SJCRH30 (cell line): ENCODE measurements at regions not wholly inside any gene's neighbourhood (a gene's known extent, or its start where the extent isn't known, plus 50 kb on each side); places are given as distances from the start of the nearest gene placed in this dataset.

Source experiments
- DNase-seq, 2 experiments: peaks; one replicate each; pipeline ENCODE4 v3.0.0-alpha.2; 2015 to 2020
- H3K27ac ChIP-seq: fragments of 250-450 bp; sonication (Bioruptor Pico); 2 replicates; pipeline ENCODE4 v1.5.1; 2020; ENCODE audit warnings: mild to moderate bottlenecking, moderate library complexity
- H3K27me3 ChIP-seq: fragments of 250-450 bp; sonication (Bioruptor Pico); 2 replicates; pipeline ENCODE4 v1.5.1; 2020; ENCODE audit warnings: mild to moderate bottlenecking, moderate library complexity
- H3K36me3 ChIP-seq: fragments of 250-450 bp; sonication (Bioruptor Pico); 2 replicates; pipeline ENCODE4 v1.5.1; 2020; ENCODE audit warnings: mild to moderate bottlenecking, moderate library complexity
- H3K4me1 ChIP-seq: fragments of 250-450 bp; sonication (Bioruptor Pico); 2 replicates; pipeline ENCODE4 v1.5.1; 2020; ENCODE audit warnings: mild to moderate bottlenecking, moderate library complexity
- H3K4me3 ChIP-seq: fragments of 250-450 bp; sonication (Bioruptor Pico); 2 replicates; pipeline ENCODE4 v1.5.1; 2020; ENCODE audit warnings: mild to moderate bottlenecking, moderate library complexity
- H3K9me3 ChIP-seq: fragments of 250-450 bp; sonication (Bioruptor Pico); replicated peaks from 2 replicates; pipeline ENCODE4 v1.5.1; 2020; ENCODE audit warnings: mild to moderate bottlenecking, moderate library complexity

GRCh38 chr7:96638669-96639068, 71.0 kb downstream of the SEM1 start:
- Histone ChIP-seq H3K4me1 (no peaks in the 10 kb centered on the region), H3K27me3 (no peaks in the 10 kb centered on the region), H3K36me3 (no peaks in the 10 kb centered on the region), H3K9me3 (no peaks in the 10 kb centered on the region), H3K27ac (no peak overlapping the region), H3K4me3 (no peak overlapping the region)
- DNase-seq, result no peak

- Histone ChIP-seq H3K36me3 (no peaks in the 10 kb centered on the region), H3K27ac (no peak overlapping the region), H3K4me1 (no peaks in the 10 kb centered on the region), H3K4me3 (no peak overlapping the region), H3K9me3 (no peaks in the 10 kb centered on the region), H3K27me3 (no peaks in the 10 kb centered on the region)
- no peak for DNase-seq
These were observed 72.1 kb downstream of the SEM1 start for GRCh38 chr7:96637522-96637921.

- no peak for DNase-seq
These were observed 72.7 kb downstream of the SEM1 start for GRCh38 chr7:96636979-96637378.

DNA sequence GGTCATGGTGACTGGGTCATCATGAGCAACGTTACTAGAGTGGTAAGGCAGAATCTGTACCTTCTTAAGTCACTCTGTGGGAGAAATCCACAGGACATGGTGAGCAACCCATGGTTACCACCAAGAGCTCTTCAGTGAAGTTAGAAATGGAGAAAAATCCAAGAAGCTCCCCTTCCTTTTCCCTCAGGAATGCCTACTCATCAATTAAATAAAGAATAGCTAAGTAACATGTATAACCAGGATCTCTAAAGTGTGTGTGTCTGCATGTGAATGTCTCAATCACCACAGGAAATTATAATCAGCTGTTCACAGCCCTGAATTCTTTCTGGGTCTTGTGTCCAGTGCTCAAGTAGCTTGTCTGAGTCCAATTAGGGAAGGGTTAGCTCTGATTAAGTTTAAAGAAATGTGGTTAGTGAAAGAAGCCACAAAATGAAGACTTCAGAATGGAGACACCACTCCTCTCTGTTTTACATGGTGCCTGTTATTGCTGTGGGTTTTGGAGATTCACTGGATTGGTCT, 73.2 kb downstream of the SEM1 start:
- Histone ChIP-seq H3K9me3 (no peaks in the 10 kb centered on the region), H3K36me3 (no peaks in the 10 kb centered on the region), H3K27ac (no peak overlapping the region), H3K4me1 (no peaks in the 10 kb centered on the region), H3K4me3 (no peak overlapping the region), H3K27me3 (no peaks in the 10 kb centered on the region)
- DNase-seq, result no peak

More at GRCh38 chr7:96636979-96637378, 72.7 kb downstream of the SEM1 start:
- H3K4me3 ChIP-seq, result no peak overlapping the region
- H3K36me3 ChIP-seq, result no peaks in the 10 kb centered on the region
- H3K4me1 ChIP-seq, result no peaks in the 10 kb centered on the region
- no peaks in the 10 kb centered on the region for H3K9me3 ChIP-seq
- H3K27ac ChIP-seq, result no peak overlapping the region
- no peaks in the 10 kb centered on the region for H3K27me3 ChIP-seq

DNA sequence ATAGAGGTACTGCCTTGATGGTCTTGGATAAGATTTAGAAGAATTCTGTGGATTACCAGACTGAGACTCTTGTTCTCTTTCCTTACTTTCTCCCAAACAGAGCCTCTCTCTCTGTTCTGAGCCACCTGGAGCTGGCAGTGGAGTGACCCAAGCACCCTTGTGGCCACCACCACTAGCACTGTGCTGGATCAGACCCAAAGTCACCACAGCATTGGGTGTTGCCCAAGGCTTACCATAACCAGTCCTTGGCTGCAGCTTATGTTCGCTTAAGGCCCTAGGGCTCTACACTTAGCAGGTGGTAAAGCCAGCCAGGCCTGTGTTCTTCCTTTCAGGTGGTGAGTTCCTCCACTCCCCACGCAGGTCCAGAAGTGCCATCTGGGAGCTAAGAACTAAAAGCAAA, 79.8 kb downstream of the SEM1 start:
- DNase-seq, result no peak
- Histone ChIP-seq H3K27ac (no peak overlapping the region), H3K4me3 (no peak overlapping the region), H3K36me3 (no peaks in the 10 kb centered on the region), H3K9me3 (no peaks in the 10 kb centered on the region), H3K4me1 (no peaks in the 10 kb centered on the region), H3K27me3 (no peaks in the 10 kb centered on the region)

DNA sequence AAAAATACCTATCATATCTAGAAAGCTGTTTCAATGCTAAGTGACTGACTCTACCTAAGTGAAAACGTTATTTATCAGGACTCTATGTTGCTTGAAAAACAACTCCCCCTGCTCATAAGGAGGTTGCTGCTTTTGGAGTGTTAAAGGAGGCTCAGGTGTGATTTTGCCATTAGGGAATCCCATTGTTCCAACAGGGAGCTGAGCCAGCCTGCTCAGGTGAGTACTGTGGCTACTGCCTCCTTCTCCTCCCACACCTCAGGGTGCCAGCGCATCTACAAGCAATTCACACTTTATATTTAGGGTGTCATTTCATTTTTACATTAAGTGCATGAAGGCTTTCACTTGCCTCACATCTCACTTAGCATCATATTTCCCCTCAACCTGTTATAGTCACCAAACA, 84.7 kb downstream of the SEM1 start:
- H3K27me3 ChIP-seq, result no peaks in the 10 kb centered on the region
- H3K27ac ChIP-seq, result no peak overlapping the region
- no peak for DNase-seq
- H3K9me3 ChIP-seq, result no peaks in the 10 kb centered on the region
- no peaks in the 10 kb centered on the region for H3K36me3 ChIP-seq
- H3K4me3 ChIP-seq, result no peak overlapping the region
- H3K4me1 ChIP-seq, result no peaks in the 10 kb centered on the region

GRCh38 chr7:96621932-96622331, 87.7 kb downstream of the SEM1 start:
- no peak for DNase-seq
- Histone ChIP-seq H3K4me1 (no peaks in the 10 kb centered on the region), H3K9me3 (no peaks in the 10 kb centered on the region), H3K27me3 (no peaks in the 10 kb centered on the region), H3K4me3 (no peak overlapping the region), H3K27ac (no peak overlapping the region), H3K36me3 (no peaks in the 10 kb centered on the region)

DNA sequence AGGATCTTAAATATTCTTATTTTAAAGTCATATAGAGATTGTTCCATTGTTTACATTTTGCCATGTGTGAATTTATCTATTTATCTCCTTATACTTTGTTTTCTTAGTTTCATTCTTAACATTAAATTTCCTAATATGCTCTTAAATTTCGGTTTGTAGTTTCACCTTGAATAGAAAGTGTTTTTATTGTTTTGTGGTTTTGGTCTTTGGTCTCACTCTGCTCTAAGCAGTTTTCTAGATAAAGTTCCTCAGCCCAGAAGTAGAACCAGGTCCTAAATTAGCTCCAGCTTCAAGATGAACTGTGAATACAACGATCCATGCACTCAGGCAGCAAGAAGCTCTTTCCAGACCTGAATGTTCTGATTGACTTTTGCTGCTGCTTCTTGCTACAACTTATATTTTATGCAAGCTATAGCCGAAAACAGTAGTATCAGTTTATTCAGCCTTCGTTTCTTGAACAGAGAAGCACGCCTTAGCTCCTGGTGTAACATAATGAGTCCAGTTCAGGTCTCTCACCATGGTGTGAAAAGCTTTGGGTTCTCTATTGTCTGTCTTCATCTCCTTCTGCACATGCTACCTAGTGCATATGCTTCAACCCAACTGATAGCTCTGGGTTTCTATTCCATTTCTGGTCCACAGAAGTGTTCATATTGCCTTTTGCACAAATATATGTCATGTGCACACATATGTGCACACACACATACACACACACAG, 95.3 kb downstream of the SEM1 start:
- H3K36me3 ChIP-seq, result no peaks in the 10 kb centered on the region
- H3K27ac ChIP-seq, result no peak overlapping the region
- no peak overlapping the region for H3K4me3 ChIP-seq
- H3K4me1 ChIP-seq, result no peaks in the 10 kb centered on the region
- H3K9me3 ChIP-seq, result no peaks in the 10 kb centered on the region
- no peaks in the 10 kb centered on the region for H3K27me3 ChIP-seq
- DNase-seq, result no peak

GRCh38 chr7:96612034-96612433, 97.6 kb downstream of the SEM1 start:
- Histone ChIP-seq H3K4me1 (no peaks in the 10 kb centered on the region), H3K36me3 (no peaks in the 10 kb centered on the region), H3K4me3 (no peak overlapping the region), H3K27ac (no peak overlapping the region), H3K27me3 (no peaks in the 10 kb centered on the region), H3K9me3 (no peaks in the 10 kb centered on the region)
- DNase-seq, result no peak

GRCh38 chr7:96605045-96605716, 104.5 kb downstream of the SEM1 start:
- no peaks in the 10 kb centered on the region for H3K27me3 ChIP-seq
- DNase-seq, result no peak
- no peaks in the 10 kb centered on the region for H3K36me3 ChIP-seq
- H3K27ac ChIP-seq, result no peak overlapping the region
- no peak overlapping the region for H3K4me3 ChIP-seq
- H3K9me3 ChIP-seq, result no peaks in the 10 kb centered on the region
- no peaks in the 10 kb centered on the region for H3K4me1 ChIP-seq

DNA sequence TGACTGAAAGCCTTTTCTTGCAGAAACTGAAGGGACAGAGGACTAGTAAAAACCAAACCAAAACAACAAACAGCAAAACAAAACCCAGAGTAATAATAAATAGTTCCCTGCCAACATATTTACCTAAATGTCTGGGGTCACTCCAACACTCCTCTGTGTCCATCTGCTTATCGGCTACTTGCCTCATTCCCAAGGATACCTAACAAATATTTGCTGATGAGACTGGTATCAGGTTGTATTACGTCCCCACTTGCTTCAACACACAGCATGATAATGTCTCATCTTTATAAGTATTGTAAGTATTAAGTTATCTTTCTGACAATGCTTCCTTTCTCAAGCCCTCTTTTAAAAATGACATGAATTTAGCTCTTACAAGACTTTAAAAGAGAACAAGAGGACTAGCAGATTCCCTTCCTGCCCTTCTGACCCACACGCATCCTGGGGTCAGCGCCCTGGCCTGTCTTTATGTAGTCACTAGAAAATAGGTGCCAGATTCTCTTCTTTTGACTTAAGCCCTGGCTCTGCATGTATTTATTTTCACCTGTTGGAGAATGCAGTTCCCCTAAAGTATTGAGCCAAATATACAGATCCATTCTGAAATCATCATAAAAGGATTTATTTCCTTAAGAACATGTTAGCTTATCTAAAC, 110.2 kb downstream of the SEM1 start:
- peaks cover 6% of the 10 kb centered on the region; the same call in 1 of the 2 replicates for H3K4me1 ChIP-seq
- H3K9me3 ChIP-seq, result no peaks in the 10 kb centered on the region
- H3K27ac ChIP-seq, result no peak overlapping the region
- no peak overlapping the region for H3K4me3 ChIP-seq
- DNase-seq, result no peak
- no peaks in the 10 kb centered on the region for H3K27me3 ChIP-seq
- no peaks in the 10 kb centered on the region for H3K36me3 ChIP-seq

DNA sequence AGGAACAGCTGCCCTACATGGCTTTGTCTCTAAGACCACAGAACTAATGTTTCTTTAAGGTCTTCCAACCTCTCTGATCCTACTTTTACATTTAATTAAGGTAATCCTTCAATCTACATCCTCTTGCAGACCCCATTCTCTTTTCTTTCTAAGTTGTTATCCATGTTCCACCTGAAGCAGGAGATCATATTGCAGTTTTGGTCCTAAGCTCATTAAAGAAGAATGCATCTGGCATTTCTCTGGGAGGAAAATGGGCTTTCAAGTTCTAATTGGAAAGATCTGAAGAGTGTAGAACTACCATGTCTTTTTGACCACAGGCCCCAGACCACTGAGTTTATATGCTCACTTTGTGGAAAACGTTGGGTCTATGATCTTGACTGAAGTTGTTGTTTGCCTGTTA, 111.2 kb downstream of the SEM1 start:
- no peak overlapping the region for H3K27ac ChIP-seq
- H3K4me3 ChIP-seq, result no peak overlapping the region
- no peaks in the 10 kb centered on the region for H3K36me3 ChIP-seq
- H3K4me1 ChIP-seq, result peaks cover 6% of the 10 kb centered on the region; the same call in 1 of the 2 replicates
- DNase-seq, result no peak
- no peaks in the 10 kb centered on the region for H3K9me3 ChIP-seq
- no peaks in the 10 kb centered on the region for H3K27me3 ChIP-seq

DNA sequence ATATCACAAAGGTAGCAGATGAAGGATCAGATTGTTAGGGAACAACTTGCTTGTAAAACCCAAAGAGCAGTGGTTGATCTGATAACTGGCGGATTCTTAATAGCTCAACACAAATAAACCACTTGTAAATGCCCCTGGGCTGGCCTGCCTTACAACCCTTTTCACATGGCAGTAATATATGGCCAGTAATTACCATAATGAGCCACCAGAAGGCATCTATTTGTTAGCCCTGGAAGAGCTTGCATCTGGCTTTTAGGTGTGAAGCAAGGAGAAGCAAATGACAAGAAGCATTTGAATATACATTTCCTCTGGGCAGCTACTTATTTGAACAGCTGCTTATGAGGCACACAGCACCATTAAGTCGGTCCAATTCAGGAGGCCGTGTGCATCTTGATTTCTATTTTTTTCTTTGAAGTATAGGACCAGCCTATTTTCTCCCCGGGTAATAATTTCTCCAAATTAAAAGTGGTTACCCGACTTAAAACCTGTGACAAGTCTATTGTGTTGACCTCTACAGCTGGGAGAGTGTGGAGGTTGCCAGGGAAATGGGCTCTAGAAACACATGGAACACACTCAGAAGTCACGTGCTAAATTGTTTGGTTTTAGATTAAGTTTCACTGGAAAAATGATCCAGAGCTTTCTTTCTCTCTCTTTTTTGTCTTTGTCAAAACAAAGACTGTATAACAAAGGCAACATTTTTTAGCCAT, 113.4 kb downstream of the SEM1 start:
- H3K4me1 ChIP-seq, result peaks cover 6% of the 10 kb centered on the region; the same call in 1 of the 2 replicates
- H3K4me3 ChIP-seq, result no peak overlapping the region
- H3K27me3 ChIP-seq, result no peaks in the 10 kb centered on the region
- H3K36me3 ChIP-seq, result no peaks in the 10 kb centered on the region
- no peaks in the 10 kb centered on the region for H3K9me3 ChIP-seq
- peak; percentile 15 to 40 for DNase-seq
- no peak overlapping the region for H3K27ac ChIP-seq

- H3K36me3 ChIP-seq, result no peaks in the 10 kb centered on the region
- no peak for DNase-seq
These were observed 117.6 kb downstream of the SEM1 start for GRCh38 chr7:96591900-96592676.

More at GRCh38 chr7:96591900-96592676, 117.6 kb downstream of the SEM1 start:
- H3K9me3 ChIP-seq, result no peaks in the 10 kb centered on the region
- no peak overlapping the region for H3K27ac ChIP-seq
- H3K4me3 ChIP-seq, result no peak overlapping the region
- H3K4me1 ChIP-seq, result peaks cover 6% of the 10 kb centered on the region; the same call in 1 of the 2 replicates
- no peaks in the 10 kb centered on the region for H3K27me3 ChIP-seq
